GM21723 (cell line): ENCODE measurements at regions not wholly inside any gene's neighbourhood (a gene's known extent, or its start where the extent isn't known, plus 50 kb on each side); places are given as distances from the start of the nearest gene placed in this dataset.
"Not testable (repeated sequence)": the region's sequence is repeated elsewhere in the genome, so short reads cannot be mapped to it uniquely, and the experiment has no call there.

ENCODE experiments used
- ATAC-seq: cut with Tn5 transposase; IDR thresholded peaks from one replicate; pipeline ENCODE4 v1.9.1; 2021; ENCODE audit warnings: mild to moderate bottlenecking, moderate library complexity; ENCODE audit not compliant: unreplicated experiment

GRCh38 chr6:94254689-94255088 lies 835.3 kb upstream of the EPHA7 start:
- ATAC-seq: no peak

- ATAC-seq: no peak
These were observed 832.5 kb upstream of the EPHA7 start for GRCh38 chr6:94251878-94252277.

- no peak for ATAC-seq
These were observed 826.0 kb upstream of the EPHA7 start for GRCh38 chr6:94245395-94245794.

DNA sequence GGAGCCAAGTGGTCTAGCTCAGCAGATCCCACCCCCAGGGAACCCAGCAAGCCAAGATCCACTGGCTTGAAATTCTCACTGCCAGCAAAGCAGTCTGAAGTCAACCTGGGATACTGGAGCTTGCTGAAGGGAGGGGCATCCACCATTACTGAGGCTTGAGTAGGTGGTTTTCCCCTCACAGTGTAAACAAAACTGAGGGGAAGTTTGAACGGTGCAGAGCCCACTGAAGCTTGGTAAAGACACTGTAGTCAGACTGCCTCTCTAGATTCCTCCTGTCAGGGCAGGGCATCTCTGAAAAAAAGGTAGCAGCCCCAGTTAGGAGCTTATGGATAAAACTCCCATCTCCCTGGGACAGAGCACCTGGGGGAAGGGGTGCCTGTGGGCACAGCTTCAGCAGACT lies 819.5 kb upstream of the EPHA7 start:
- no peak for ATAC-seq

GRCh38 chr6:94227741-94228140 lies 808.4 kb upstream of the EPHA7 start:
- ATAC-seq: no peak

DNA sequence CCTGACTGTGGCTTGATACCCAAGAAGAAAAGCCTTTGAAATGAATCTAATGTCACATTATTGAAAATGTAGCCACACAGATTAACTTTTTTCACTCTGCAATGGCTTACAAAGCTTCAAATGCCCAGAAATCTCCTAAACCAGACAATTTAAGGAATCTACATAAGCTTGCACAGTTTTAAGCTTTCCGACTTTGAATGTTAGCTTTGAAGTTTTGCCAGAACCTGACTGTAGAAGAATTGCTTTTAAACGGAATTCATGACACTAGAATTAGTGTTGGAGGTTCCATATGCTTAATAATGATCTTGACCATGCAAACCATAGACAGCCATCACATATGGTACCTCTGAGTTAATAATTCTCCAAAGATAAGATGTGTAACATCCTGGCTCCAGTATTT lies 798.5 kb upstream of the EPHA7 start:
- no peak for ATAC-seq

- ATAC-seq: no peak
These were observed 796.2 kb upstream of the EPHA7 start for GRCh38 chr6:94215552-94215951.

- no peak for ATAC-seq
These were observed 793.9 kb upstream of the EPHA7 start for GRCh38 chr6:94213226-94213625.

GRCh38 chr6:94196891-94197290 lies 777.5 kb upstream of the EPHA7 start:
- ATAC-seq: no peak

DNA sequence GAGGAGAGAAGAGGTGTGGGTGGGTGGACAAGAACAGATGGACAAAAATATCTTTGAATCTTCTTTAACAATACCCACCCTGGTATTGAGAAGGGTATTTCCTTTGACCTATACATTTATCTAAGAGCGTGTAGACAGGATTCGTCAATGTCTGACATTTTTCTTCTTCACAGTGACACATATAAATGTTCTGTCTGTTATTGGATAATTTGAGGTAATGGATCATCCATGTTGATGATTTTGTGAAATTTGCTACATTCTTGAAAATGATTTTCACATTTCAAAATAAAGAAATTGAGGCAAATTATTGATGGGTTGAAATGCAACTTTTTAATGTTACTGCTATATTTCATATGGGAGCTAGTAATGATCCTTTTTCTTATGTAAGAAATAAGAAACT lies 770.7 kb upstream of the EPHA7 start:
- ATAC-seq: no peak

GRCh38 chr6:94184666-94185464 lies 765.5 kb upstream of the EPHA7 start:
- ATAC-seq: no peak

DNA sequence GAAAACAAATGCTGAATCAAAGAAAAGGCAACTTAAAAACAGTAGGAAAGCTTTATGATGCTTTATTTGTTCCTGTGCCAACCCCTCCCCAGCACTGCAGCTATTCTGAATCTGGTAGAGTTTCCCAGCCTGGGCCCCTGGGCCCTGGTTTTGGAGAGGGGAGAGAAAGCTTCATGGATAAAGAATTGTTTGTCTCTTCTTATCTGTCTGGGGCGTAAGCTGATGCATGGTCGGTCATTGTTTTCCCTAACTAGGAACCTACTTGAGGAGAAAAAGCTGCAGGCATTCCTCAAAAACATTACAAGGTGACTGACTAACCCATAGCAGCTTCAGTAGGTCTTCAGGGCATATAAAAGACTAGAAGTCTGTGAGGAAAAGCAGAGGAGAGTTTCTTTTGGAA lies 758.1 kb upstream of the EPHA7 start:
- no peak for ATAC-seq

DNA sequence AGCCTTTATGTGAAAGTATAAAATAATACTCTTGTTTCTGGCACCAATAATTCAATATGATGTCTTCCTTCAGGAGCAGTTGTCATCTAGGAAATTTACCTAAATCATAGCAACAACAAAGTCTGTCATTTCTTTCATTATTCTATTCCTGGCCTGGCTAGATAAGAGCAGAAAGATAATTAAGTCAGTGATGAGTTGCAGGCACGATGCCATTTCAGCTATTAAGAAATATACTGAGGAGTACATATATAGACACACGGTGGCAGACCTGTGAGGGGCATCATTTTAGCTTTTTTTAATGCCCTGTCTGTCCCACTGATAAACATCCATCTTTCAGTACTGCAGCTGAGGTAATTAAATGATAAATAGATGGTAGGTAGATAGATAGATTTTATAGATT lies 756.1 kb upstream of the EPHA7 start:
- ATAC-seq: no peak

DNA sequence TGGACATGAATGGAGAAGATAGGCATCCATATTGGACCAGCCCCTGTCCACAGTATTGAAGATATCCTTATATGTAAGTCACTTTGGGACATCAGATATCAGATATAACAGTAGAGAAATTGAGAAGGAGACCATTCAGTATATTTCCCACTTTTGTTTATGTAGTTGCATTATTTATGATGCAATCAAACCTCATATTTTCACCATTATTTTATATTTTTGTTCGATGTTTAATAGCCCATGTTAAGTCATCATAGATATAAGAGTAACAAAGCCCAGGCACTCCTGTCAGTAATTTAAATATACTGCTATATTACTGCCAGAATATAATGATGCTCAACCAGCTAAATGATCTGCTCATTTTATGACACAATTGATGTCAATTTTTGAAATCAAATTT lies 744.5 kb upstream of the EPHA7 start:
- no peak for ATAC-seq

GRCh38 chr6:94150886-94151285 lies 731.5 kb upstream of the EPHA7 start:
- ATAC-seq: no peak

GRCh38 chr6:94144807-94145206 lies 725.4 kb upstream of the EPHA7 start:
- no peak for ATAC-seq

DNA sequence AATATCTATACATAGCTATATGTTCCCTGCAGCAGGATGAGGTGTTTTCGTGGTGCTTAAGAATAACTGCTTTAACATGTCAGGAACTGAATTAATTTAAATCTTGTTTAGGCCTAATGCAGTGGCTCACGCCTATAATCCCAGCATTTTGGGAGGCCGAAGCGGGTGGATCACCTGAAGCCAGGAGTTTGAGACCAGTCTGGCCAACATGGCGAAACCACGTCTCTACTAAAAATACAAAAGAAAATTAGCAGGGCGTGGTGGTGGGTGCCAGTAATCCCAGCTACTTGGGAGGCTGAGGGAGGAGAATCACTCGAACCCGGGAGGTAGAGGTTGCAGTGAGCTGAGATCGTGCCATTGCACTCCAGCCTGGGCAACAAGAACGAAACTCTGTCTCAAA lies 717.8 kb upstream of the EPHA7 start:
- ATAC-seq: not testable (repeated sequence)

- no peak for ATAC-seq
These were observed 713.7 kb upstream of the EPHA7 start for GRCh38 chr6:94133106-94133505.

DNA sequence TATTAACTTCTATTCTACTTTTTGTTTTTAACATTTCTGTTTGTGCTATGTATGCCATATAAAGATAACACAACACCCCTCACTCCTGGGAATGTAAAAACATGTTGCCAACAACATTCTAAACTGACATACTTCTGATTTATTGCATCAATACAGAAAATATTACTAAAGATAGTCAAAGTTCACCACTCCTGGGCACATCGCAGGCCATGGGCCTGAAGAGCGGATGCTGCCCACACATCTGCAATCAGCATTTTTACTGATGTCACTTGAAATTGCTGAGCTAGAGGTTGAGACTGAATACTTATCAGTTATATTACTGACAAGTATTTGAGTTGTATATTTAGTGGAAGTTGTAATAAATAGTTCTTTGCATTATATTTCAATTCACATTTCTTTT lies 711.9 kb upstream of the EPHA7 start:
- no peak for ATAC-seq

GRCh38 chr6:94130478-94130877 lies 711.1 kb upstream of the EPHA7 start:
- no peak for ATAC-seq

DNA sequence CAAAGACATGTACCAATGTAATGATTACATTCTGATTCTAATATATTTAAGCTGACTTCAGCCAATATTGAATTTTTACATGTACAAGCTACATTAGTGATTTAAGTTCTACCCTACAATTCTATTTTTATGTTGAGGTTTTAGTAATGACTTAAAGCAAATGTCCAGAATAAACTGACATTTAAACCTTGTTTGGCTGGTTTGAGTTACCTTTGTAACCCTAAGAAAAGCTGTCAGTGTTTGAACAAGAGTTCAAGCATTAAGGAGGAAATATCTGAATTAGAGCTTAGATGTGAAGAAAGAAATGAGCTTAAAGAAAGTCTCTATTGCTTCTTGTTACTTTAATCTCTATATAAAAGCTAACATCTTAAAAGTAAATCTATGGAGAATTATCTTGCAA lies 710.6 kb upstream of the EPHA7 start:
- no peak for ATAC-seq

GRCh38 chr6:94127716-94128115 lies 708.4 kb upstream of the EPHA7 start:
- ATAC-seq: no peak

DNA sequence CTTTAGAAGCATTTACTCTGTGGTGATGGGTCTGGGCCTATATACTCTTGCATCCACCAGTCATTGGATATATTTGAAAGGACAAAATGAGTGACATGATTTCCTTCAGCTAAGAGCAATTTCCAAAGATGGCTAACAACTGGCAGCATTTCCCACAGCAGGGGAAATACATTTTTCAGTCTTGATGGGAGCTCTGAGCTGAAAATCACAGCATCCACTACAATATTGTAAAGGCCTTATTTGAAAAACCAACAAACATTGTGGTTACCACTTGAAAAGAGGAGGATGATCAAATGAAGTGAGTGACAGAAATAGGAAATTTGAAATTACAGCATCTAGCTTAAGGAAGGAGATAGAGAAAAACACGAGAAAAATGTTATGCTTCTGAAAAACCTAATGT lies 705.0 kb upstream of the EPHA7 start:
- ATAC-seq: no peak
